ENCODE measurements at regions not wholly inside any gene's neighbourhood (a gene's known extent, or its start where the extent isn't known, plus 50 kb on each side); places are given as distances from the start of the nearest gene placed in this dataset.
"Not testable (repeated sequence)": the region's sequence is repeated elsewhere in the genome, so short reads cannot be mapped to it uniquely, and the experiment has no call there.

DNA sequence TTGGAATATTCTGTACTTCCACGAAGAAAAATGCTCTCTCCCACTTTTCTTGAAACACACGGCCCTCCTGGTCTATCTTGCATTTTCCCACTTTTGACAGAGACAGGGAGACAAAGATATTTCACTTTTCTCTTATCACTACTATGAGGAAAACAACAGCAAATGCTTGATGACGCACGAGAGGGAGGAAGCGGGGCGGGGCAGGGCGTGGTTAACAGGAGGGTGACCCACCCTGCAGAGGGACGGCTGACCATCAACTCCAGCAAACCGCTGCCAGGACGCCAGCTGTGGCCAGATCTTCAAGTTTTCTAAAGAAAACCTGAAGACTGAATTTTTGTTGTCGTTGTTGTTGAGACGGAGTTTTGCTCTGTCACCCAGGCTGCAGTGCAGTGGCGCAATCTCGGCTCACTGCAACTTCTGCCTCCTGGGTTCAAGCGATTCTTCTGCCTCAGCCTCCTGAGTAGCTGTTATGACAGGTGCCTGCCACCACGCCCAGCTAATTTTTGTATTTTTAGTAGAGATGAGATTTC lies 63.8 kb downstream of the NSUN5 start:
- not testable (repeated sequence) for H3K27ac Mint-ChIP-seq; ATAC-seq; H3K36me3 Mint-ChIP-seq; H3K9me3 Mint-ChIP-seq; H3K4me3 Mint-ChIP-seq; DNase-seq (ENCODE audit: low spot score in 2 of 2); H3K4me1 Mint-ChIP-seq

DNA sequence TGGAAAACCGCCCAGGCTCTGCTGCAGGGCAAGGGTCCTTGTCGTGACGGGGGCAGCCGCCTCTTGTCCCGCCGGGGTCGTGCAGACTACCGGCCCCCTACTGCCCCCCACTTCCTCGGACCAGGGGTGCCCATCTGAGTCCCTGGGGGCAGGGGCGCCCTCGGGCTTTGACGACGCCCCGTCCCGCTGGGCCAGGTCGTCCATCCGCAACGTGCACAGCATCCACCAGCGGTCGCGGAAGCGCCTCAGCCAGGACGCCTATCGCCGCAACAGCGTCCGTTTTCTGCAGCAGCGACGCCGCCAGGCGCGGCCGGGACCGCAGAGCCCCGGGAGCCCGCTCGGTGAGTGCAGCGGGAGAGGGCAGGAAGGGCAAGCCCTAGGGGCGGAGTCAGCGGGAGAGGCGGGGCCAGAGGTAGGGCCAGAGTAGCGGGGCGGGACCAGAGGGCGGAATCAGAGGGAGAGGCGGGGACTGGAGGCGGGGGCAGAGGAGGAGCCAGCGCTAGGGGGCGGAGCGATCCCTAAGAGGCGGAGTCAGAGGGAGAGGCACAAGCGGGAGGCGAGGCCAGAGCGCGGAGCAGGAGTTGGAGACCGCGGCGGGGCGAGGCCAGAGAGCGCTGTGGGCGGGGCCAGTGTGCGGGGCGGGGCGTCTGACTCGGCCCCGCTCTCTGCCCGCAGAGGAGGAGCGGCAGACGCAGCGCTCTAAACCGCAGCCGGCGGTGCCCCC lies 73.5 kb downstream of the NSUN5 start:
- not testable (repeated sequence) for H3K27ac Mint-ChIP-seq, H3K4me3 Mint-ChIP-seq, H3K36me3 Mint-ChIP-seq, H3K9me3 Mint-ChIP-seq, H3K4me1 Mint-ChIP-seq
- ATAC-seq, result peak; percentile 93
- peak; percentile 77 to 94 for DNase-seq (ENCODE audit: low spot score in 2 of 2)

DNA sequence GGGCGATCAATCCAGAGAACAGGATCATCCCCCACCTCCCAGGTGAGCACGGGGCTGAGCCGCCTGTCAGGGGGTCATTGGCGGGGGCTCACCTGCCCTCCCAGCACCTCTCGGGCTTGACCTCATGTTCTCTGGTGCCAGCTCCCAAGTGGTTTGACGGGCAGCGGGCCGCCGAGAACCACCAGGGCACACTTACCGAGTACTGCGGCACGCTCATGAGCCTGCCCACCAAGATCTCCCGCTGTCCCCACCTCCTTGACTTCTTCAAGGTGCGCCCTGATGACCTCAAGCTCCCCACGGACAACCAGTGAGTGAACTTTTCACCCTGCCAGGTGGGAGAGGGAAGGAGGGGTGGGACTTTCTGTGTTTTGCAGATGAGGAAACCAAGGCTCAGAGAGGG lies 82.9 kb downstream of the NSUN5 start:
- not testable (repeated sequence) for H3K36me3 Mint-ChIP-seq; H3K9me3 Mint-ChIP-seq; H3K4me1 Mint-ChIP-seq; H3K27ac Mint-ChIP-seq; DNase-seq (ENCODE audit: low spot score in 2 of 2); ATAC-seq; H3K4me3 Mint-ChIP-seq

DNA sequence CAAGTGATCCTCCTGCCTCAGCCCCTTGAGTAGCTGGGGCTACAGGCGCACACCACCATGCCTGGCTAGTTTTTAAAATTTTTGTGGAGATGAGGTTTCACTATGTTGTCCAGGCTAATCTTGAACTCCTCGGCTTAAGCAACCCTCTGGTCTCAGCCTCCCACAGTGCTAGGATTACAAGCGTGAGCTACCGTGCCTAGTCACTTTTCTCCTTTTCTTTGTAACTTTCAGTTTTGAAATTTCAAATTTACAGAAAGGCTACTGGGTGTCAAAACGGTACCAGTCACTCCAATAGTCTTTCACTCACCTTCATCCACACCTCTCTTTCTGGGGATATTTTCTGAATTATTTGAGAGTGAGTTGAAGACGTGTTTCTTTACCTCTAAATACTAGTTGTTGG lies 86.9 kb downstream of the NSUN5 start:
- not testable (repeated sequence) for H3K4me1 Mint-ChIP-seq; H3K27ac Mint-ChIP-seq; H3K36me3 Mint-ChIP-seq; H3K9me3 Mint-ChIP-seq; H3K4me3 Mint-ChIP-seq; DNase-seq (ENCODE audit: low spot score in 2 of 2)
- ATAC-seq, result peak; percentile 87

DNA sequence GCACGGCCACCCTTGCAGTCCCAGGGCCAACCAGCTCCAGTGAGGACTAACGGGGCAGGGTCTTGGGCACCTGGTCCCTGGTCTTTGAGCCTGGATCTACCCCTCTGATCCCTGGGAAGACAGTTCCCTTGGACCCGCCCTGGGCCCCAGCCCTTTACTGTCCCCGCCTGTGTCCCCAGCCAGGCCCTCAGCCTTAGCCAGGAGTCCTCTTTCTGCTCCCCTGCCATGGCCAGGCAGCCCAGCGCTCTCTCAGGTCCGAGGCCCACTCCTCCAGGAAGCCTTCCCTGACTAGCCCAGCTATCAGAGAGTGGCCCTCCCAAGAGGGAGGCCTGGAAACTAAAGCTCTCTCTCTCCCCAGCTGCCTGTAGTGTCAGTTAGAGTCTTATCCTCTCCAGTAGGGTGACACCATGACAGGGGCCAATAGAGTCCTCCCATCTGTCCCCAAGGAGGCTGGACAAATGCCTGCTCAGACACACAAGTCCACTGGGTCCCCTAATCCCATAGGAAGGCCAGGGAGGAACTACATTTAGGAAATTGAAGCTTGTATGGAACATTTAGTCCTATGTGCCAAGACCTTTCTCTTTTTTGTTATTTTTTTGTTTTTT lies 87.8 kb downstream of the NSUN5 start:
- H3K4me3 Mint-ChIP-seq; H3K36me3 Mint-ChIP-seq; H3K9me3 Mint-ChIP-seq; H3K4me1 Mint-ChIP-seq; H3K27ac Mint-ChIP-seq; DNase-seq (ENCODE audit: low spot score in 2 of 2): not testable (repeated sequence)
- peak; percentile 22 for ATAC-seq

DNA sequence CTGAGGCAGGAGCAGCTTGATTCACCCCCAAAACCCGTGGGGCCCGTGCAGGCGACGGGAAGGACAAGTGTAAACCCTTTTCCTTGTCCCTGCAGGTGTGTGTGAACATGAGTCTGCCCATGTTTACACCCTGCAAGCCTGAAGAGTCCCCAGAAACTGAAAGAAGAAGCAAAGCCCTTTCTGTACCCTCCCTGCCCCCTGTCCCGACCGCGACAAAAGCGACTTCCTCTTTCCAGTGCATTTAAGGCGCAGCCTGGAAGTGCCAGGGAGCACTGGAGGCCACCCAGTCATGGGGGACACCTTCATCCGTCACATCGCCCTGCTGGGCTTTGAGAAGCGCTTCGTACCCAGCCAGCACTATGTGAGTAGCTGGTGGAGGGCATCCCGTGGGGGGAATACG lies 88.3 kb downstream of the NSUN5 start:
- H3K9me3 Mint-ChIP-seq; DNase-seq (ENCODE audit: low spot score in 2 of 2); H3K4me1 Mint-ChIP-seq; H3K4me3 Mint-ChIP-seq; H3K36me3 Mint-ChIP-seq; H3K27ac Mint-ChIP-seq: not testable (repeated sequence)
- peak; percentile 38 for ATAC-seq

DNA sequence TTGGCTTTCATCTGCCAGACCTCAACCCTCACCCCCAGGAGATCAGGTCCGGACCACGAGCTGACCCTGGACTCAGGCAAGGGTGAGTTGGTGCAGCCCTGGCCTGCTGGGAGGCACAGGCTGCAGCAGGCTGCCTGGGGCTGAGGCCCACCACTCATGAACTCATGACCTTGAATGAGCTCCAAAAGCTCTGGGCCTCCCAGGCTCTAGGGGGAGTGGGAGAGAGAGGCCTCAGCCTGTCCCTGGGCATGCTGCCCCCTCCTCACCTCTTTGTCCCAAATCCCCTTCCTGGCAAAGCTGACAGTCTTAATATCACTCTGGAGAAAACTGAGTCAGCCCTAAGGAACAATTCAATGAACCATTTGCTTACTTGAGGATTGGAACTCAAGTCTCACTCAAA lies 89.8 kb downstream of the NSUN5 start:
- not testable (repeated sequence) for H3K36me3 Mint-ChIP-seq; ATAC-seq; H3K9me3 Mint-ChIP-seq; DNase-seq (ENCODE audit: low spot score in 2 of 2); H3K4me3 Mint-ChIP-seq; H3K4me1 Mint-ChIP-seq; H3K27ac Mint-ChIP-seq

DNA sequence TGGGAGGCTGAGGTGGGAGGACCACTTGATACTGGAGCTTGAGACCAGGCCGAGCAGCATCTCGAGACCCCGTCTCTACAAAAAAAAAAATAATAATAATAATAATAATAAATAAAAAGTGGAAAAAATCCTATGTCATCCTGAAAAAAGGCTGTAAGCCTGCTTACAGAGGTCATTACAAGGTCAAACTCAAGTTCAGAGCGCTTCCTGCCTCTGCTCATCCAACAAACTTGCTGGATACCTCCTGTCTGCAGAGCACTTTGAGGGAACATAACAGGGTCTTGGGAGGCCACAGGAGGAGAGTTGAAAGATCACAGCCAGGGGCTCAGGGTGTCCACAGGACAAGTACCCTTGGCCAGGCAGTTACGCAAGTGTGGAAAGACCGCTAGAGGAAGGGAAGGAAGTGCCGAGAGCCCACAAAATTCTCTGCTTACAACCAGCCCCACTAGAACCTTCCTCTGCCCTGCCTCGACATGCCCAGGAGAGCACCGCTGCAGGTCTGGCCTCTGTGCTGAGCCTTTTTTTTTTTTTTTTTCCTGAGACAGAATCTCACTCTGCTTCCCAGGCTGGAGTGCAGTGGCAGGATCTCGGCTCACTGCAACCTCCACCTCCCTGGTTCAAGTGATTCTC lies 92.5 kb downstream of the NSUN5 start:
- ATAC-seq, H3K4me3 Mint-ChIP-seq, H3K4me1 Mint-ChIP-seq, H3K27ac Mint-ChIP-seq, H3K9me3 Mint-ChIP-seq, H3K36me3 Mint-ChIP-seq: not testable (repeated sequence)
- peak in 1 of 2 donors; percentile 26 for DNase-seq (ENCODE audit: low spot score in 2 of 2)

DNA sequence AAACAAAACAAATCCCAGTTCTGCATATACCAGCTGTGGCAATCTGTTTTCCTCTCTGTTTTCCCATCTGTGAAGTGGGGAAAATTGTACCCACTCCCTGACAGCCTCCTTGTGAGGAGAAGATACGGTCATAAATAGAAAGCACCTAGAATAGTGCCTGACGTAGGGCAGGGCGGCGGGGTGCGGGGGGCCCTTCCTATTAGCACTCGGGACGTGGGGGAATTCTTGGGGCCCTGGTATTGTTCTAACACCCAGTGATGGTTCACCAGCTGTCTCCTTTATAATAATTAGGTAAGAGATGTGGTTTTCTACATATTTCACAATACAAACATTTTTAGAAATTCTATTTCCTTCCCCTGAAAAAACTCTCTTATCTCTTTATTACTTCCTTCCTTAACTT lies 93.4 kb downstream of the NSUN5 start:
- H3K27ac Mint-ChIP-seq; H3K36me3 Mint-ChIP-seq; H3K4me1 Mint-ChIP-seq; H3K9me3 Mint-ChIP-seq; H3K4me3 Mint-ChIP-seq; ATAC-seq; DNase-seq (ENCODE audit: low spot score in 2 of 2): not testable (repeated sequence)

DNA sequence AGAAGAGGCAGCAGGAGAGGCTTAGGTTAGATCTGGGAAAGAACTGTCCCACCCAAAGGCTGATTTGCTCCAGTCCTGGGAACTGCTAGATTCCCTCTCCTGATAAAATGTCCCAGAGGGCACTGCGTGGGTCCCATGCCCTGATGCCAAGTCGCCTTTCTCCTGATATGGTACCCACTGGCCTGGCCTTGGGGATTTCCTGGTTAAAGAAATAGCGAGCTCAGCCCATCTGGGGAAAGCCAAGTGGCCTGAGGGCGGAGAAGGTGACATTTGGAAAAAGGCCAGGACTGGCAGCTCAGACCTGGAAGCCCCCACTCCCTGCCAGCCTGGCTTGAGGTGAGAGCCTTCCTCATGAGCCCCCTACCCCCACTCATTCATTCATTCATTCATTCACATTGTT lies 94.2 kb downstream of the NSUN5 start:
- not testable (repeated sequence) for H3K27ac Mint-ChIP-seq, H3K9me3 Mint-ChIP-seq, H3K4me3 Mint-ChIP-seq, H3K36me3 Mint-ChIP-seq, ATAC-seq, H3K4me1 Mint-ChIP-seq
- peak in 1 of 2 donors; percentile 32 for DNase-seq (ENCODE audit: low spot score in 2 of 2)

DNA sequence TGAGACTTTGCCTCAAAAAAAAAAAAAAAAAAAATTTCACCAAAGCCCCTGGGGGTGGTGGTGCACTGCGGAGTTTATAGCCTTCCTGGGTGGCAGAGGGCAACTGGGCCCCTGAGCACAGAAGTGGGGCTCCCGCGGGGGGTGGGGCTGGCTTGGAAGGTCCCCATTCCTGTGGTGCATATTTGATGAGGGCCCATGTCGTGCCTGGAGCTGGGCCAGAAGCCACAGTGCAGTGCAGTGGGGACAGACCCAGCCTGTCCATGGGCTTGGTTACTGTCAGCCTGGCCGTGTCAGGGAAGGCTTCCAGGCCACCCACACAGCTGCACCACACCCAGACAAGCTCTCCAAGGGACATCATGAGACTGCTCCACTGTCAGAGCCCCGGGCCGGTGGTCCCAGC lies 95.5 kb downstream of the NSUN5 start:
- H3K4me3 Mint-ChIP-seq; H3K4me1 Mint-ChIP-seq; DNase-seq (ENCODE audit: low spot score in 2 of 2); H3K36me3 Mint-ChIP-seq; H3K9me3 Mint-ChIP-seq; H3K27ac Mint-ChIP-seq; ATAC-seq: not testable (repeated sequence)

DNA sequence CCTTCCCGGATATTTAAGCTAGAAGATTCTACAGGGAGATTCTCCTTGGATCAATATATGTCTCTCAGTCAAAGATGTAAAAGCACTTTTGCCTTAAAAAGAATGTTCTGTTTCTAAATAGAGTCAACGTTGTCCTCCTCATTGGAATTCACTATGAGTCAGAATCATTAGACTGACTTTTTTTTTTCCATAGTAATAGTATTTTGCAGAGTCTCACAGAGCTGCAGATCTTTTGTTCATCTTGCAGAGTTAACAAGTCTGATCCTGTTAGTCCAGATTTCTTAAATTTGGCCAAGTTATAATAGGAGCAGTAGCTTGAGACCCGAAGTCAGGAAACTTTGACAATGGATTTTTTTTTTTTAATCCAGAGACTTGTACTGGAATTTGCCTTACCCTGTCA lies 103.0 kb downstream of the NSUN5 start:
- not testable (repeated sequence) for H3K36me3 Mint-ChIP-seq; H3K27ac Mint-ChIP-seq; H3K4me3 Mint-ChIP-seq; H3K4me1 Mint-ChIP-seq; DNase-seq (ENCODE audit: low spot score in 2 of 2); H3K9me3 Mint-ChIP-seq; ATAC-seq

DNA sequence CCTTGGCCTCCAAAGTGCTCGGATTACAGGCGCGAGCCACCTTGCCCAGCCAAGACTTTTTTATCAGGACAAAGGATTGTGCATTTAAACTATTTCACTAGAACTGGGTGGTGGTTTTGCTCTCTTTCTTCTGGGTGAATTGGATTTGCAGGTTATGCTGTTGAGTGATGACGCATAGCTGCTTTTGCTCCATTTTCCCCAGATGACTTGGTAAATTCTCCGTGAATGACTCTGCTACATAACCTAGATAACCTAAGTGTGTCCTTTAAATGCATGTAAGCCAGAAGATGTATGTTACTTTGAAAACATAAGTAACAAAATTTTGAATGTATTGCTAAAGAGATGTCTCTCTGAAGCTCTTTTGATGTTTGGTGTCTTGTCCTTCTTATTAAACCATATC lies 103.7 kb downstream of the NSUN5 start:
- H3K9me3 Mint-ChIP-seq; H3K4me3 Mint-ChIP-seq; H3K27ac Mint-ChIP-seq; H3K36me3 Mint-ChIP-seq; ATAC-seq; DNase-seq (ENCODE audit: low spot score in 2 of 2); H3K4me1 Mint-ChIP-seq: not testable (repeated sequence)

DNA sequence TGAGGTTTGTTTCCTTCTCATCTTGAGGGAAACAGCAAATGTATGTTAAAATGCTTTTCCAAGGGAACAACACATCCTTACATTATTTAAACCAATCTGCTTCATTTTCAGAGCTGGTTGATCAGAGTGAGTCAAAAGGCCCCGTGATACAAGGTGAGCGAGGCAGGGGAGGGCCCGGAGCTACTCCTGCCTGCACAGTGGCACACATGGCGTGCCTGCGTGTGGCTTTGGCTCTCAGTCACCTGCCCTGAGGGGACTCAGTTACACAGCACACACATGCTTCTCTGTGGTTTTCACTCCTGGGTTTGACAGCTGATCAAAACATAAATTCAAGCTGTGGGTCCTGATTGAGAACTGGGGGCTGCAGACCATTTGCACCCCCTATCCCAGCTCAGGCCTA lies 105.3 kb downstream of the NSUN5 start:
- H3K4me1 Mint-ChIP-seq; H3K4me3 Mint-ChIP-seq; H3K9me3 Mint-ChIP-seq; H3K36me3 Mint-ChIP-seq; DNase-seq (ENCODE audit: low spot score in 2 of 2); H3K27ac Mint-ChIP-seq; ATAC-seq: not testable (repeated sequence)

DNA sequence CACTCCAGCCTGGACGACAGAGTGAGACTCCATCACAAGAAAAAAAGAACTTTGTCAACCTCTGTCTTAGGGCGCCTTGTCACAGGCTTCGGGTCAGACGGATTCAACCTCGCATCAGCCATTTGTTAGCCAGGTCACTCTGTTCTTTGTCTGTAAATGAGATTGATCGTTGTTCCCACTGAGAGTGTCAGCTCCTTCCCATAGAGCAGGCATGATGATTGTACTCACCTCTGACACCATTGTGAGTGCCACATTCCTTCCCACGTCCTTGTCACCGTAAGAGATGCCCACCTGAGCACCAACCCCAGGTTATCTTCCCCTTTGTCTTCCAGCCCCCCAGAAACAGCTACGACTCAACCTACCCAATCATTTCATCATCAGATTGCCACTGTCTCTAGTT lies 107.4 kb downstream of the NSUN5 start:
- not testable (repeated sequence) for DNase-seq (ENCODE audit: low spot score in 2 of 2)

DNA sequence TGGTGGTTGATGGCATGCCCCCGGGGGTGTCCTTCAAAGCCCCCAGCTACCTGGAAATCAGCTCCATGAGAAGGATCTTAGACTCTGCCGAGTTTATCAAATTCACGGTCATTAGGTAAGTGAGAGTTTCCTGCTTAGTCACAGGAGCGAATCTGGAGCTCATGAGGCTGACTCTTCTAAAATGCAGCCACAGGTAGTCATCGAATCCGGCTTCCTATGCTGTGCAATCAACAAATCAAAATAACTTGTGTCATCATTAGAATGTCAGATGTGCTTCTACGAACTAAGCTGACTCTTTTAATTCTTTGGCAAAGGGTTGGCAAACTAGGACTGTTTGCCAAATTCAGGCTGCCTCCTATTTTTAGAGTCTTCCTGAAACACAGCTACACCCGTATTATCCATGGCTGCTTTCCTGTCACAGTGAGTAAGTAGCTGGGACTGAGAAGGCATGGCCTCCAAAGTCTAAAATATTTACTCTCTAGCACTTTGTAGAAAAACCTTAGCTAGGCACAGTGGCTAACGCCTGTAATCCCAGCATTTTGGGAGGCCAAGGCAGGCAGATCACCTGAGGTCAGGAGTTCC lies 108.0 kb downstream of the NSUN5 start:
- not testable (repeated sequence) for H3K4me3 Mint-ChIP-seq

More for the DNA sequence above, 107.4 kb downstream of the NSUN5 start:
- H3K36me3 Mint-ChIP-seq, H3K4me1 Mint-ChIP-seq, H3K9me3 Mint-ChIP-seq, H3K4me3 Mint-ChIP-seq, H3K27ac Mint-ChIP-seq, ATAC-seq: not testable (repeated sequence)

More for the DNA sequence above, 108.0 kb downstream of the NSUN5 start:
- not testable (repeated sequence) for ATAC-seq; DNase-seq (ENCODE audit: low spot score in 2 of 2); H3K4me1 Mint-ChIP-seq; H3K36me3 Mint-ChIP-seq; H3K9me3 Mint-ChIP-seq; H3K27ac Mint-ChIP-seq

Data from stimulated activated effector memory CD8-positive, alpha-beta T cell treated with anti-CD3 and anti-CD28 coated beads, Interleukin-12 subunit alpha, Interleukin-12 subunit beta, amount 100 ng/mL, for 72 hours (primary cell).